A204.1 (cell line): ENCODE measurements at regions not wholly inside any gene's neighbourhood (a gene's known extent, or its start where the extent isn't known, plus 50 kb on each side); places are given as distances from the start of the nearest gene placed in this dataset.

Experiments
- FAIRE-seq: peaks from 2 replicates; lab custom pipeline; 2012; peaks lifted over from hg19 to GRCh38; lab: Jason Lieb, UNC

DNA sequence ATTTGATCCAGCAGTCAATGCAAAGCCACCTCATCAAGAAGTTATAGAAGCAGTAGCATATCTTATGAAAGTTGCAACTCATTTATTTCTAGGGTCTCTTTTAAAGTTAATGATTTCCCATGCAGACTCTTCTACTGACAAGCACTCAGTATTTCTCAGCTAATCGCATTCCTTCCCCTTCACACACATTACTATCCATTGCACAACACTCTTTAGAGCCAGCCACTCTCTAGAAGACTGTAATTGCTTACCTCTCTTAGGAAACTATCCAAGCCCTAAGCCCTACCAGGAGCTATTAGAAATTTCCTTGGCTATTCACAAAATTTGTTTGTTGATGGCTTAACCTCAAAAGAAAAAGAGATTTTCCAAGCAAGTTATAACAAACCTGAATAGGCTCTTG, 106.0 kb downstream of the ADAMTS1 start:
- no peak for FAIRE-seq

DNA sequence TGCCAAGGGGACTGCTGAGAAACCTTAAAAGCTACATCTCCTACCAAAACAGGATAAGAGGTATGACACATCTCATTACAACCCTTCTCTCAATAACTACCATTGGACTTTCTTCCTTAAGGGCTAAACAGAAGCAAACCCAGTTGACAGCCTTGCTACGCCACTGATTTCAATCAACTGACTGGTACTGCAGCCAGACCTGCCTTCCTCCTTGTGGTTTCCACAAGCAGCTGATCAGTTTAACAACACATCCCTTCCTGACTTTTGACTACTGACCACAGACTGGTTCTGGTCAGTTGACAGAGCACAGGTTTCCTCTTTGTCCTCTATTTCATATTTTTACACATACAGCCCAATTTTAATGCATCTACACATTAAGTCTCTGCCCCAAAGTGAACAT, 108.8 kb downstream of the ADAMTS1 start:
- no peak for FAIRE-seq

DNA sequence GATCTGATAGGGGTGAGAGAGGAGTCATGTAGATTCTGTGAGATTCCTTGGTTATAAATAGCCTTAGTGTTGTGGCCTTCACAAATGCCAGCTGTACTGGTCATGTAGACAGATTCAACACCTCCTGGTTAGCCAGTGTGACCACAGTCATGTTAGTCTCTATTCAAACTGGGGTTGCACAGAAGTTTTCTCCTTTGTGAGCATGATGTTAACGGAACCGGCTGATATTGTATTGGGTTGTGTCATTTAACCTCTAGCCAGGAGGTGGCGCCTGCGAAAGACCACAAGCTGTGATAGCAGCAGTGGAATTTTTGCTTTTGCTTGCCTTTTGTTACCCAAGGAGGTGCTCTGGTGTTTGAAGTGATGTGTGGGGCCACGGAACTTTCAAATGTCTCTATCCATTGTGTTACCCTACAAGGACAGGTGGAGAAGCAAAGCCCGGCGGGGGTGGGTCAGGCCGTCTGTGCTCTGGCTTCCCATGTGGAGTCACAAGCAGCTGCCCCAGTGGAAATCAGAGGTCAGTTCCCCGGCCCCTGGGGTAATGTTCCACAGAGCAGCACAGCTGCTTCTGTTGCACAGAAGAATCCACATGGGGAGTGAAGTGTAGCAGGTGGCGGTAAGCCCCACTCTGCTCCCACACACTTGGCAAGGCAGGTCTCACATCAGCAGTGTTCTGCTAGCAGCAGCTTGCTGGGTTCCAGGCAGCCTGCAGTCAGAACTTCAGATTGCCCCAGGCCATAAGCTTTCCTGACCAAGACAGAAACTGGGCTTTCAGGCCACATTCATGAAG, 112.6 kb downstream of the ADAMTS1 start:
- FAIRE-seq: no peak

DNA sequence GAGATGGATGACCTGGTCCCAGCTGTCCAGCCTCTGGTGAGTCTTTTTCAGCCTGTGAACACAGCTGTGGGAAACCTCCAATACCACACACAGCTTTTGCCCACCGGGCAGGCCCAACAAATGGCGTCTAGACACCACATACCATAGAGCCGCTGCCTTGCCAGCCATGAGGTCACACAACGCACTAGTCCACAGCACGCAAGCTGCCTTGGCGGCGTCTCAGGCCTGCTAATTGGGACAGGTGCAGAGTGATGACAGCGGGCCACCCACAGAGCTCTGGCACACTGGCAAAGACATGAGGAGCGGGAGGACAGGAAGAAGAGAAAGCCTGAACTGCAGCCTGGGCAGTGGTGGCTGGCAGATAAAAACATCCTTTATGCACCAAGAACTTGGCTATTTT, 125.5 kb downstream of the ADAMTS1 start:
- FAIRE-seq: no peak

DNA sequence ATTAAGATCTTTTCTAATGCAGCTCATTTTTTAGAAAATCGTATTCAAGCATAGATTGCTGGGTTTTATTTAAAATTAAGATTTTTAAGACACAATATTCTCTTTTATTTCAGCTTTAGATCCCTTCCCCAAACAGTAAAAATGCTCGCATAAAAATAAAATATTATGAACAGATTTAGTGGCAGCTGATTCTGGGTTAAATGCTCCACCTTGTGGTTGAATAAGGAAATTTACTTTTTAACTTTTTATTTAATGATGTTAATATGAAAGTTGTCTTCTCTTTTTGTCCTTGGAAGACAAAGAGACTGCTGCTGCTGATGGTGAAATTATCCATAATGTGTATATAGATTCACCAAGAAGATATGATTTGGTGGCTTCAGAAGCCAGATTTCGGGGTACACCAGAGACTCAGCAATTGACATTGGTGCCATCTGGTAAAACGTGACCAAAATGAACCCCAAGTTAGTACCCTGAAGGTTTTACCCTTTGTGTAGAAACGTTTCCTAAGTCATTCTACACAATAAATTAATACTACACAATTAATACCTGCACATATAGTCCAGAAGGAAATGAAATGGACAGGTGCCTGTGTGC, 128.0 kb downstream of the ADAMTS1 start:
- FAIRE-seq: peak; percentile 94

DNA sequence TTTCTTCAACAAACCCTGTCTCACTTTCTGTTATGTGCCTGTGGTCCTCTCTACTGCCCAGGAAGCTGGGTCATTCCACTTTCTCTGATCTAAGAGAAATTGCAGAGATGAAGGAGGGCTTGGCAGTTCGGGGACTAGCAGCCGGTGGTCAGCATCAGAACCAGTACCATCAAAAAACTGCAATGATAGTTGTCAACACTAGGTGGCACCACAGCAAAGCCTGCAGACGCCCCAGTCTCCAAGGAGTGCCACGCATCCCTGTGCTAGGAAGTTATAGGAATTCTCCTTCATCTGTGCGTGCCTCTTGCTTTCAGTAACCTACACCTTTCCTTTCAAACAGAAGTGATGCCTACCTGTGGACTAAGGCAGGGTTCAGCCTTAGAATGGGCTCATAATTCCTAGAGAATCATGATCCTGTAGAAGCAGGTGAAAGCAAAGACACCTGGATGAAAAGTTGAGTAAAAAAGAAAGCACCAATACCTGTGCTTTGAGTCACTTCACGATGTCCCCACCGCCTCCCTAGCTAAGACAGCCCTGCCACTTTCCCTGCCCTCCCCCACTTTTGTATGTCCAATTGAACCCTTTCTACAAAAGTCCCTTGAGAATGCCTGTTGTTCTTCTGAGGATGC, 129.2 kb downstream of the ADAMTS1 start:
- FAIRE-seq: peak; percentile 29

DNA sequence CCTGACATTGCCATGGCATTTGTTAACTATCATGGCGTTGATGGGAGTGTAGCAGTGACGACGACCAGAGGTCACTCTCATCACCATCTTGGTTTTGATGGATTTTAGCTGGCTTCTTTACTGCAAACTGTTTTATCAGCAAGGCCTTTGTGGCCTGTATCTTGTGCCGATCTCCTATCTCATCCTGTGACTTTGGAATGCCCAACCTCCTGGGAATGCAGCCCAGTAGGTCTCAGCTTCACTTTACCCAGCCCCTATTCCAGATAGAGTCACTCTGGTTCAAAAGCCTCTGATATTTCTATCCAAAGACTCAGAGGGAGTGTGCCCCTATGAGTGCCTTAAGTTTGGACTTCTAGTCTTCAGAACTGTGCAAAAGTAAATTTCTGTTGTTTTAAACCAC, 130.1 kb downstream of the ADAMTS1 start:
- no peak for FAIRE-seq

DNA sequence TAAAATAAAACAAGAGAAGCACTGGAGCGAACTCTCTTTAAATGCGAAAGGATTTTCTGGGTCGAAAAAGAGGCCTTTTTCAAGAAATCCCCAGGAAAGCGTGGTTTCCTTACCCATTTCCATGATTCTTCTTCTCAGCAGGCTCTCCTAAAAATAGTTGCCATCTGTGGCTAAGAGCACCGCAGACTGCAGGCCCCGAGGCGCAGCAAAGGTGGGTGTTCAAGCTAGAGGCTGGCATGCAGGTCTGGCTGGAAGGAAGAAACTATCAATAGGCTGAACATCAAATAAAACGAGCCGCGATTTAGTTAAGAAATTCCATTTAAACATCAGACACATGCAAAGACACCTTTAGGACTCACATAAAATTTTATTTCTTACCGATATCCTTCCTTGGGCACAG, 135.1 kb downstream of the ADAMTS1 start:
- no peak for FAIRE-seq

DNA sequence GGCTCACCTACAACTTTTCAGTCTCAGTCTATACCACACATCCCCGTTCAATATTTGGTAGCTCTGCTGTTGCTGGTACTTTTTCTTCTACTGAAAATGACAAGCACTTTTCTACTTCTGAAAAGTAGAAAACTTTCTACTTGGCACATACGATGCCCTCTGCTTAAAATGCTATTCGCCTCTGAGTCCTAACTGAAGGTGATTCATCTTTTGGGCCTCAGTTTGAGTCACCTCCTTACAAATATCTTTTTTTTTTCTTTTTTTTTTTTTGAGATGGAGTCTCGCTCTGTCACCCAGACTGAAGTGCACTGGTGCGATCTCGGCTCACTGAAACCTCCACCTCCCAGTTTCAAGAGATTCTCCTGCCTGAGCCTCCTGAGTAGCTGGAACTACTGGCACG, 136.0 kb upstream of the CYYR1 start:
- FAIRE-seq: no peak

DNA sequence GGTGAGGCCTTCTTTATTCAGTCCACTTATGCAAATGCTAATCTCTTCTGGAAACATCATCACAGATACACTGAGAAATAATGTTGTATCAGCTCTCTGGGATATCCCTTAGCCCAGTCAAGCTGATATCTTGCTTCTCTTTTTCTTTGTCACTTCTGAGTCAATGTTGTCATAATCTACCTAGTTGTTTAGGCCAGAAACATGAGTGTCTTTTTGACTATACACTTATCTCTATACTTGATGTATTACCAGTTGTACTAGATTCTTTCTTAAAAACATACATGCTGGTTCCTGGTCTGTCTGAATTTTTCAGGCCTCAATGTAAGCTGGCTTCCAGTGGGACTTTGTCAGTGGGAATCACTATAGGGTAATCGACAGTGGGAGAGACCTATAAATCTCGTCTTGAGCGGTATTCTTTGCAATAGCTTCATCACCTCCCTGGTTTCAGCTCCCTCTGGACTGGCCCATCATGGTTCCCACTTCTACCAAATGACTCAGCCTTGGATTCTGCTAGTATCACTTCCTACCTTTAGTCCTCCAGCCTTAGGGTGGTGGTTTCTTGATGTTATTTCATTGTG, 135.2 kb upstream of the CYYR1 start:
- FAIRE-seq: no peak

DNA sequence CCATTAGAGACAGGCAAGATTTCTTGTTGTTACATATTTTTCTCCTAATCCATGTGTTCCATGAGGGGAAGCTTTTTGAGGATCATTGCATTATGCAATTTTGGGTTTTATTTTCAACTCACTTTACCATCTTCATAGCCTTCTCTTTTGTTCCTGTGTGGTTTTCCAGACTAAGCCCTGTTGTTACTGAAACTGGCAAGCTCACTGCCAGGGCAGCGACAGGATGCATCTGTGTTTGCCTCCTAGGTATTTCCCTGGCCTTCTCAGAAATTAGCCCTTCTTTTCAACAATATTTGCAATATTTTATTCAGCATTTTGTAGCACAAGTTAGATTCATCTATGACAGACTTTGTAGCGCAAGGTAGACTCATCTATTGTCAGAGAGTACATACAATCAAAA, 134.2 kb upstream of the CYYR1 start:
- FAIRE-seq: no peak

DNA sequence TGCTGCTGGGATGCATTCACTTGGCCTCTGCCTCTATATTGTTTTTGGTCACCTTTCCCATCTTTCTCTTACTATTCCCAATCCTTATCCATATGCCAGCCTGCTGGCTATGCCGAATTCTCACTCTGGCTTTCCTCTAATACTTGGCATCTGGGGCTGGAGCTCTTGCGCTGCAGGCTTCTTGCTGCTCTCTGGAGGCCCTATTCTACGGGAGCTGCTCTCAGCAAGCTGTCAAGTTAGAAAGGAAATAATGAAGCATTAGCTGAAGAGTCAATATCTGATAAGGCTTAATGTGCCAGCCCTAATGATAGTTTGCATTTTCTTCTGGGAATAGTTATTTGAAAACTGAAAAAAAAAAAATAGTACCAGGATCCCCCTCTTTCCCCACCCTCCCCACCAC, 125.3 kb upstream of the CYYR1 start:
- FAIRE-seq: no peak

DNA sequence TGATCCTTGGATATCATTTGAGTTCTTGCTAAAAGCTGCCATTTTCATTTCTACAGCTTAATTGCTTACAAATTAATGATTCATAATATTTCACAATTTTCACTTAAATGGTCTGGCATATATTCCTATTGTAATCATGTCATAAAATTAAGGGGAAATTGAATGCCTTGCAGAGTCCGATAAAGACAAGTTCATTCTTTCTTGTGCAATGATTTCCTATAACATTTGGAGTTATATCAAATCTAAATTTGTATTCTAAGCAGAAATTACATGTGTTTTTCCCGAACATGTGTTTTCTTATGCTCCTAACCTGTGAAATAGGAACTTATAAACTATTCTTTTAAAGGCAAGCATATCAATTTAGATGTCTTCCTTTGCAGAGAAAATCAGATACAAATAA, 118.3 kb upstream of the CYYR1 start:
- no peak for FAIRE-seq

DNA sequence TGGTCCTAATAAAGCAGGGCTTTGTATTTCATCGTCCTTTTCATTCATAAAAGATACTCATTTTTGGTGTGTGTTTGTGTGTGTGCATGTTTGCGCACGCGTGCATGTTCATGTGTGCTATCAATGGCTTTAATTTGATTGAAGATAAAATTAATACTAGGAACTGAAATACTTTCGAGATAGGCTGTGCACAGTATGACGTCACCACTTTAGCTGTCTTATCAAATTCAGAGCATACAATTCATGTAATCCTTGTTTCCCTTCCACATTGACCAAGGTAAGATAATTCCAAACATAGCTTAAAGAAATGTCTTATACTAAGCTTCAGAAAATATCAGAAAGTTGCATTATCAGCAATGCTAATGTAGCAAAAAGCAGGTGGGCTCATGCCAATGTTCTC, 113.6 kb upstream of the CYYR1 start:
- no peak for FAIRE-seq

DNA sequence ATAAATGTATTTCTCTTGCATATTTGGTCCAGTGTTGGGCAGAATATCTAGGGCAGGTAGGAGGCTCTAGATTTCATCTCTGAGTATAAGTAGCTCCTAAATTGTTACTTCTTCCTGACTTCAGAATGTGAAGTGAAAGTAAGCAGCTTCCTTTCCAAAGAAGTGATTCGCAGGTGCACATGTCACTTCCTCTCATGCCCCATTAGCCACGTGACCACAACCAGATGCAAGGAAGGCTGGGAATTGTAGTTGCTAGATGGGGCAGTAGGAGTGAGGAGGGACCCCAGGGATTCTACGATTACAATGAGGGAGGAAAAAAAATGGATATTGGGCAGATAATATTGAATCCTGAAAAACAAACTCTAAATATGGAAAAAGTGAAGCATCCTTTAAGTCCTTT, 113.2 kb upstream of the CYYR1 start:
- FAIRE-seq: no peak

DNA sequence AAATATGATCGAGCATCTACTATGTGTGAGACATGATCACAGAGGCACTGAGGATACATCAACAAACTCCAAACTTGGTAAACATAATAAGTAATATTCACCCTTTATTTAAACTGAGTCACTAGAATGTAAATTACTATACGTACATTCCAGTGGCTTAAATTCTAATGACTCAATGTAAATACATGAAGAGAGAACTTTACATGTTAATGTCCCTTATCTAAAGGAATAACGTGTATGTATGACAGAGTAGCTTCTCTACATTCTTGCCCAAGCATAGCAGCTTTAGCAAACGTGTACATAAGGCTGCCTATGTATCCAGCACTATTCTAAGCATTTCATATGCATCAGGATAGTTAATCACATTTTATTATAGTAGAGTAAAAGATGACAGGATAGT, 111.8 kb upstream of the CYYR1 start:
- no peak for FAIRE-seq

DNA sequence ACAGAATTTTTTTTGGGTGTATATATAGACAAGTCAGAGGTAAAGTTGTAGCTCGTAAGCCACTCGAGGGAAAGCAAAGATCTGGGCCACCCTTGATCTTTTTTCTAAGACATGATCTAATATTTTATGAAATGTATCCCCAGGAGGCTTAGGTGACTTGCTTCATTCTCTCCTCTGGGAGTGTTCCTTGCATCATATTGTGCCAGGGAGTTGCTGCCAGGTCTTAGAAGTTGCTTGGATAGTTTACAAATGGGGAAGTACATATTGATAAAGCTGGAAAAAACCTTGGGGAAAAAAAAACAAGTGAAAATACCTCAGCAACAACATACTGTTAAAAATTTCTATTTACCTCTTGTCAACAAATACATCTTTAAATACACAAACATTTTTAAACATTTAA, 110.9 kb upstream of the CYYR1 start:
- FAIRE-seq: no peak

DNA sequence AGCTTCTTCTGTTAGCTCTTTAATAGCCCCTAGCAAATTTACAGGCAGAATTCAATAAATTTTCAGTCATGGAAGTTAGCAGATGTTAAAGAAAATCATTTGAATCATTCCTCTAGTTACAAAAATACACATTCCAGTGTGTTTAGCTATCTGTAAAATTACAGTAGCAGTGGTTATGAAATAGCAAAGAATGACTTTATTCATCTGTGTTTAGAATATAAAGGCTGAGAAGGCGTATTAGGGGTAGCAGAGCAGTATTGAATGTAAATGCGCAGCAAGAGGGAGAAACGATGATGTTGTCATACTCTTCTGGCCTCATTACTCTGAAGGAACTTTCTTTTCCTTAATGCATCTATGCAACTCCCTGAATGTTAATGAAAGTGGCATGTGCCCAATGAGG, 106.2 kb upstream of the CYYR1 start:
- FAIRE-seq: no peak

DNA sequence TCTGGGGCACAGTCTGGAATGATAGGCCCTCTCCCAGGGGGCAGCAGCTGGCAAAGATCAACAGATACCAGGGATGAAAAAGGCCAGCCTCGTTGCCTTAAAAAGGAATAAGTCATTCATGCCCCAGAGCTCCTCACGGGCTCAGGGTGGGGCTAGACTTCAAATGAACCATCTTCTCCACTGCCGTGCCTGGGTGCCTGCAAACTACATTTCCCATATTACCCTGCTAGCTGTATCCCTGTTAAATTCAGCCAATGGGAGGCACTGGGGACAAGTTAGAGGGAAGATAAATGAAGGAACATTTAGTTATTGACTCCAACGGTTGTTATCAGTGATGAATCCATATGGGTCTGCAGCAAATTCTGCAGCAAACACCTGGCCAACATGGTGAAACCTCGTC, 101.2 kb upstream of the CYYR1 start:
- no peak for FAIRE-seq

DNA sequence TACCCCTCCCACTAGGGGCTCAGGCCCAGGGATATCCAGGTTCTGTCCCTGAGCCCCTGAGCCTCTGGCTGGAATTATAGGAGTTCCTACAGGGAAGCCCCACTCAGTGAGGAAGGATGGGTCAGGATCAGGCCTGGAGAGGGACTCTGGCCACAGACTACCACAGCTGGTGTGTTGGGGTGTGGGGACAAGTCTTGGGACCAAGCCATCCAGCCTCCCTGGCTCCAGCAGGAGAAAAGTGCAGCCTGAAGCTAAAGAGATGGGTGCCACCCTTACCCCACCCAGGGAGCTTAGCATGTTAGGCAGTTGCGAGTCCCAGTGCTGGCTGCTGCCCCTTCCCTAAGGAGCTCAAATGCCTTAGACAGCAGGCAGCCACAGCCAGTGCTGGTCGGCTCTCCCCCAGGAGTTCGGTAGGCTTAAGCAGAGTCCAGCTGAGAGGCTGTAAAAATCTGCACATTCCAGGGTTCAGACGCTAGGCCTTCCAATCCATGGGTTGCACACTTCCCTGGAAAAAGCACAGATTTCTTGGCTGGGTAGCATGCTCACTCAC, 96.2 kb upstream of the CYYR1 start:
- FAIRE-seq: no peak

DNA sequence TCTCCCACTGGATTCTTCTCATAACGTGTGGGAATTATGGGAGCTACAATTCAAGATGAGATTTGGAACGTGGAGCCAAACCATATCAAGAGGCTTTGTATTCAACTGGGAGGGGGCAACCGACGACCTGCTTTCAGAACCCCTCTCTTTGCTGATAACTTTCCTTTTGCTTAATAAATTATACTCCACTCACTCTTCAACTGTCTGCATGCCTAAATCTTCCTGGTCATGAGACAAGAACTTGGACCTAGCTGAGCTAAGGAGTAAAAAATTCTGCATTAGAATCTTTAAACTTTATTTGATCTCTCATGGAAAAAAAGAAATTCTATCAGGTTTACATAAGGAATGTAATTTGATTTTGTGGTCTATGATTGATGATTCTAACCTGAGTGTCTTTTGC, 86.7 kb upstream of the CYYR1 start:
- FAIRE-seq: no peak

DNA sequence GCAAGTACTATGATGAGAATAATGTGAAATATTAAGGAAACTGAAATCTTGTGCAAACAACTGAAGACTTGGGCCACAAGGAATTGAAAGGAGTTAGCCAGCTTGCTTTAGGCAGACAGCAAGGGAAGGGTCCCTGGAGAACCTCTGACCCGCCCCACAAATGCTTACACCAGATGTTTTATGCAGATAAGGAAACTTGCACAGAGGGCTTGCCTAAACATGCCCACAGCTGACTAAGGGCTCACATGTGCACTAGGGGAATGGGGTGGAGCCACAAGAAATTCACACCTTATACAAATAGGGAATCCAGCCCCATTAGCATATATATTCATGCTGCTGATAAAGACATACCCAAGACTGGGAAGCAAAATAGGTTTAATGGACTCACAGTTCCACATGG, 86.1 kb upstream of the CYYR1 start:
- no peak for FAIRE-seq

DNA sequence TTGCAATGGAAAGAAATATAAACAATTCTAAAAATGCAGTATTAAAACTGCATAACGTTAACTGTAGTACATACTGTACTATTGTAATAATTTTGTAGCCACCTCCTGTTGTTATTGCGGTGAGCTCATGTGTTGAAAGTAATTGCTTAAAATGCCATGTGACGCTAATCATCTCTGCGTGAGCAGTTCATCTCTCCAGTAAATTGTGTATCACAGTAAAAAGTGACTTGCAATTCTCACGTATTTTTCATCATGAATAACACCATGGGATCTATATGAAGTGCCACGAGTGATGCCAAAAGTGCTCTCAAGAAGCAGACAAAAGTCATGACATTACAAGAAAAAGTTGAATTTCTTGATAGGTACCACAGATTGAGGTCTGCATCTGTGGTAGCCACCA, 82.4 kb upstream of the CYYR1 start:
- FAIRE-seq: no peak
